EL (cell line): ENCODE measurements at regions not wholly inside any gene's neighbourhood (a gene's known extent, or its start where the extent isn't known, plus 50 kb on each side); places are given as distances from the start of the nearest gene placed in this dataset.
"Not testable (repeated sequence)": the region's sequence is repeated elsewhere in the genome, so short reads cannot be mapped to it uniquely, and the experiment has no call there.

ENCODE experiments used
- DNase-seq: peaks from one replicate; pipeline ENCODE4 v3.0.0-alpha.2; 2016

- no peak for DNase-seq
Observed at GRCh38 chr3:76442374-76442915, 597.5 kb upstream of the ROBO2 start.

- no peak for DNase-seq
Observed at GRCh38 chr3:76456322-76456721, 583.6 kb upstream of the ROBO2 start.

- no peak for DNase-seq
Observed at GRCh38 chr3:76463501-76463900, 576.4 kb upstream of the ROBO2 start.

DNA sequence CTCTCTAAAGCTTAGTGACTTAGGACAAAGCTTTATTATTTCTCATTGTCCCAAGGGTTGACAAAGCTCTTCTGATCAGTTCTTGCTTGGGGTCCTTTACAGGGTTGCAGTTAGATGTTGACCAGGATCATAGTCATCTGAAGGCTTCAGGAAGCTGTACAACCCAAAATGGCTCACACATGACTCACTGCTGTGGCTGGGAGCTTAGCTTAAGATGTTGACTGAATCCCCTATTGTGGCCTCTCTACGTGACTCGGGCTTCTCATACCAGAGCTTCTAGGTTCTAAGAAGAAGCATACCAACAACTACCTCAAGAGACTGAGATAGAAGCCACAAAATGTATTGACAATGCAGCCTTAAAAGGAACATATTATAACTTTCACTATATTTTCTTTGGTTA is 569.6 kb upstream of the ROBO2 start:
- DNase-seq = peak; percentile 32

DNA sequence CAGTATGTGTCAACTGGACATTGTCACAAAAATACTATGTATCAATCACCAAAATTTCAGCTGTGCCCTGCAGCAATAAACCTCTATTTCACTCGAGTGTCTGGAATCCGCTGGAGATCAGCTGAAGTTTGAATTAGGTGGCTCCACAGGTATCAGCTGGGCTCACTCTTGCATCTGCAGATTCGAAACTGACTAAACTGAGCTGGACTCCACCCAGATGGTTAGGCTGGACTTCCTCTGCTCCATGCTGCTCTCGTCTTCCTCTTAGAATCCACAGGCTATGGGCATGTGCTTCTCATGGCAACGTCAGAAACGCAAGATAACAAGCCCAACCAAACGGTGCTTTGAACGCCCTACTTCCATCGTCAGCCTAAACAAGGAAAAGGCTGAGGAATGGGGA is 565.3 kb upstream of the ROBO2 start:
- no peak for DNase-seq

DNA sequence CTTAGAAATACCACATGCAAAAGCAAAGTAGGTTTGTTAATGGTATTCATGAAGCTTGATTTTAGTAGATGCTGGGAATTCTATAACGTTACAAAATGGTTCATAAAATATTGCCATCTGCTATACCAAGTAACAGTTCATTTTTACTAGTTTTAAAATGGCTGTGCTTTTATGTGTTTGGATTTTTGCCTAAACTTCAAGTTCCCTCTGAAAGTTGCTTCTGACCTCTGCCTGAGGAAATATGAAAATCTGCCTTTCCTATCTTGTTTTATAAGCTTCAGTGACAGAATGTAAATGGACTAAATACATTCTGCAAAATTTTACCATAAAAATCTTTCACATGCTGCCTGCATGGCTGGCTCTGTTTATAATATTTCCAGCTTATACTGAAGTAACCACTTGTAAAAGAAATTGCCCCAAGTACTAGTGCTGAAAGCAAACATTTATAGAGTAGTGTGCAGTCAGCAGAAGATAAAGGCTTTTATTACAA is 560.7 kb upstream of the ROBO2 start:
- DNase-seq = no peak

DNA sequence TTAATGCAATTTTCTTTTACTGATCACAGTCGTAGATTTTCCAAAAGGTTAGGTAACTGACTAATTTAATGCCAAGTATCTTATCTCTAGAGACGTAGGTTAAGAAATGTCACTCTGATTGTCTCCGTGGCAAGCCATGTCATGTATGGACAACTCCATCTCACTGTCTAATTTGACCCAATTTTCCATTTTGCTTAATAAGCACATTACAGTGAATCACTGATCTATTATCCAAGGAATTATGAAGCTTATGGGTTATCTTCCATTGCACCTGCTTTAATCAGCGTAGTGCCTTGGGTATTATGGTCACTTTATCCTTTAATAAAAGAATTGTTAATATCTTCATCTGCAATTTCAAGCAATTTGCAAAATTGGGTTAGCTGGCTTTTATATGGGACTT is 557.4 kb upstream of the ROBO2 start:
- DNase-seq = no peak

GRCh38 chr3:76487446-76487845 is 552.5 kb upstream of the ROBO2 start:
- peak; percentile 7 for DNase-seq

DNA sequence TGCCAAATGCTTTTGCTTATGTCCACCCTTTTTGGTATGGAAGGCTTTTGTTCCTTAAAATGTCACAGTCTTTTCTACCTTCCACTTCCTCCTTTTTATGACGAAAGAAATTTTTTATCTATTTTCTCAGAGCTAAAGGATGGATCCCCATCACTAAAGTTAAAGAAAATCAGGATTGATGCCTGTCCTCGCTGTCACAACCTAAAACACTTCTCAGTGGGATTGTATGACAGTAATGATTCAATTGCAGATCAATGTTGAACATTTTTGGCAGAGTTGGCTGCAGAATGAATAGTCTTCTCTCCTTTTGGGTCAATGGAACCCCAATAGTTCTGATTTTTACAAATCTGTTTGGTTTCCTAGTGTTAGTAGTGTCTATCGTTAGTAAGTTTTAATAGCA is 549.8 kb upstream of the ROBO2 start:
- DNase-seq = no peak

DNA sequence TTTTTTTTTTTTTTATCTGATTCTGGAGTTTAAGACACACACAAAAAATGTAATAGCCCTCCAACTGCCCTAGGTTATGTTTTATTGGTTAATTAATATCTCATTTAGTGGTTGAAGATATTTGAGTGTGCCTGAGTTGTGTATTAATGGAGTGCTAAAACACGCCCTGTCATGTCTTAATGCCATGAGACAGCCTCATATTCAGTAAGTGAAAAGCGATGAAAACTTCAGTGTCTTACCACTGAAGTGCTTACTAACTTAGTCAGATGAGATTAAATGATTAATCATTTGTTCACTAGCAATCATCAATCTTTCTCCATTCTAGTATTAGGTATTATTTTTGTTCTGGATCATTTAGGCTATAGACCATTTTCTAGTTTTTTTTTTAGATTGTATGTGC is 544.7 kb upstream of the ROBO2 start:
- no peak for DNase-seq

GRCh38 chr3:76497636-76498035 is 542.3 kb upstream of the ROBO2 start:
- DNase-seq = peak; percentile 53

DNA sequence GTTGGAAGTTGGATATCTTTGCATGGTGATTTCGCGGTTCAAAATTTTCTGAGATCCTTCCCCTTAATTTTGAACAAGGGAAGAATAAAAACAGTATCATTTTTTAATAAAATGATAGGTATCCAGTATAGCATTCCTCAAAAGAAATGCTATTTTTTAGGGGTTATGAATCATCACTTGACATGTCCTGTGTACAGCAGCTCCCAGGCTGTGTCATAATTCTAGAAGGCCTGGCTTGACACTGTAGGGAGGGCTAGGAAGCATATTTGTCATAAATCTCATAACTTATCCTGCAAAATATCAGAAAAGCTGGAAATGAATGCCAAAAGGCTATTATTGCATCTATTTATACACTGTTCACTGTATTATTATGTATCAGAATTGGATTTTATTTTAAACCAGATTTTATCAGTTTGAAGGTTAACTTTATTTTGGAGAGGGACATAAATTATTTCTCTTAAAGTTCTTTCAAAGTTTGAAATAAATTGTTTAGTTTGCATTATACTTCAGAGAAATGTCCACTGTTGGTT is 539.1 kb upstream of the ROBO2 start:
- DNase-seq = peak; percentile 6

DNA sequence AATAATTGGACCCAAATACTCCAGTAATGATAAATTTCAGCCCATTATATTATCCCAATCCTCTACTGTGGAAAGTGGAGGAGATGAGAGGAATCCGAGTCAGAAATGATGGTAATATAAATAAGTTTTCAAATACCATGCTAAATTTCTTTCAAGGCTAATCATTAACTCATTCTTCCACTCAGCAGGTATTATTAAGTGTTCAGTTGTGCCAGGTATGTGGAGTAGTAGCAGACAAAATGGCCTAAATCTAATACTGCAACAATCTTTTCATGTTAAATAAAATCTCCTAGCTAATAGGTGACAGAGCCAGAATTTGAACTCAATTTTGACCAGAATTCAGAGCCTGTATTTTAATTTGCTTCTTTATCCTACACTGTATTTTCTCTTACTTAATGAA is 538.6 kb upstream of the ROBO2 start:
- no peak for DNase-seq

- no peak for DNase-seq
Observed at GRCh38 chr3:76502076-76502475, 537.8 kb upstream of the ROBO2 start.

DNA sequence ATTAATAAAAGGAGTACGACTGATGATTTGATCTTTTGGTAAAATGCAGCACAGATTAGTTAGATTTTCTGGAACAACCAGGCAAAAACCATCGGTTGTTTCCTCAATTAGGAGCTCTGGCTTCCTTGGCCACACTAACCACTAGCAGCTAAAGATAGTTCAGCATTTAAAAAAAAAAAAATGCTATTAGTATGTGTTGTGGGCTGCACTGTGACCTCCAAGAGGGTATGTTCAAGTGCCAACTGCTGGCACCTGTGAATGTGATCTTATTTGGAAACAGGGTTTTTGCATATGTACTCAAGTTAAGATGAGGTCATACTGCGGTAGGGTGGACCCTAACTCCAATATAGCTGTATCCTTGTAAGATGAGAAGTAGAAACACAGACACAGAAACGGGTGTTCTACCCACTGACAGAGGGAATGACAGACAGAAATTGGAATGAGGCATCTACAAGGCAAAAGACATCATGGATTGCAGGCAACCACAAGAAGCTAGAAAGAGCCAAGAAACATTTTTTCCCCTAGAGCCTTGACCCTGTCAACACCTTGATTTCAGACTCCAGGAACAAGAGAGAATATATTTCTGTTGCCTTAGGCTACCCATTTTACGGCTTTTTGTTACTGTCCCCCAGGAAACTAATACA is 534.6 kb upstream of the ROBO2 start:
- no peak for DNase-seq

- no peak for DNase-seq
Observed at GRCh38 chr3:76509179-76509830, 530.6 kb upstream of the ROBO2 start.

DNA sequence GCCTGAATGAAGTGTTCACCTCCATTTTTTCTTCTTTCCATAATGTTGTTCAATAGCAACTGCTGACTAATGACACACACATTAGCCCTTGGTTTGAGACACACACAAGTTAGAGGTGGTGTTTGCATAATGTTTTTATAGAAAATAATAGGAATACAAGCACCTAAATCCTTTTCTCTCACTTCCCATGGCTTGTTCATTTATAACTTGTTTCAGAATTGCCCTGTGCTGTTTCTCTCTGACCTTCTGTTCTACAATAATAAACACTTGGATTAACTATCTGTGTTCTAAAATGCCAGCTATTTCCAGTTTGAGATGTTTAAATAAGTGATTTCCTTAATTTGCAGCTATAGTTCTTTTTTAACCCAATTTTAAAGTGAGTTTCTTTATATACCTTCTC is 525.1 kb upstream of the ROBO2 start:
- DNase-seq = no peak

- DNase-seq = no peak
Observed at GRCh38 chr3:76523337-76523736, 516.6 kb upstream of the ROBO2 start.

GRCh38 chr3:76525726-76526125 is 514.2 kb upstream of the ROBO2 start:
- DNase-seq = no peak

DNA sequence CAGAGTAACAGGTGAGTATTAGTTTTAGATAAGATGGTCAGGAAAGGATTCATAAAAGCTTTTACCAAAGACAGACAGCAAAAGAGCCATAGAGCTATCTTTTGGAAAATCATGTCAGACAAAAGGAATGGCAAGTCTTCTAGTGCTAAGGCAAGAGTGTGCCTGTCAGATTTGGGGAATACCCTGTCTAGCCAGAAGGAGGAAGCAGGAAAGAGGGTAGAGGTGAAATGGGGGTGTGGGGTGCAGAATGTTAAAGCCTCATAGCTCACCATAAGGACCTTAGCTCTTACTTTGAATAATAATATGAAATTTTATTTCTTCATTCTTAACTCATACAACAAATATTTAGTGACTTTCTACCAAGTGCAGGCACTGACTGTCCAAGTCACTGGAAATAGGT is 512.1 kb upstream of the ROBO2 start:
- DNase-seq = no peak

- no peak for DNase-seq
Observed at GRCh38 chr3:76532158-76532822, 507.6 kb upstream of the ROBO2 start.

- DNase-seq = not testable (repeated sequence)
Observed at GRCh38 chr3:76533710-76534109, 506.2 kb upstream of the ROBO2 start.

GRCh38 chr3:76537857-76538256 is 502.0 kb upstream of the ROBO2 start:
- DNase-seq = not testable (repeated sequence)

DNA sequence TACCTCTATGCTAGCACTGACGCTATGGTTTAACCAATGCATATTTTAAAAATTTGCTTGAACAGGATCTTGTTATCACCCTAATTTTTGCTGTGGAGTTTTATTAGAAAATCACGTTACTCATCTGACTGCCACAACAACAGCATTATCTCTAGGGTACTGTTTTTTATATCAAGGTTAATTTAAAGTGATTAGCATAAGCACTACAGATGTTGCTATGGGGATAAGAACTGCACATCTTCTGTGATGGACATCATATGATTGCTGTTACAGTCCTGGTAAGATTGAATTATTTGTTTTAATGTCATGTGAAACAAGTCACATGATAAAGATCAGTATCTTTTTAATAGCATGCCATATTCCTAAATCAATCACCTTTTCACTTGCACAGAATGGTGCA is 492.2 kb upstream of the ROBO2 start:
- DNase-seq = no peak
